Central memory CD4-positive, alpha-beta T cell (primary cell): ENCODE measurements at regions not wholly inside any gene's neighbourhood (a gene's known extent, or its start where the extent isn't known, plus 50 kb on each side); places are given as distances from the start of the nearest gene placed in this dataset.

Experiments
- DNase-seq: peaks from one replicate; pipeline ENCODE4 v3.0.0; 2022

DNA sequence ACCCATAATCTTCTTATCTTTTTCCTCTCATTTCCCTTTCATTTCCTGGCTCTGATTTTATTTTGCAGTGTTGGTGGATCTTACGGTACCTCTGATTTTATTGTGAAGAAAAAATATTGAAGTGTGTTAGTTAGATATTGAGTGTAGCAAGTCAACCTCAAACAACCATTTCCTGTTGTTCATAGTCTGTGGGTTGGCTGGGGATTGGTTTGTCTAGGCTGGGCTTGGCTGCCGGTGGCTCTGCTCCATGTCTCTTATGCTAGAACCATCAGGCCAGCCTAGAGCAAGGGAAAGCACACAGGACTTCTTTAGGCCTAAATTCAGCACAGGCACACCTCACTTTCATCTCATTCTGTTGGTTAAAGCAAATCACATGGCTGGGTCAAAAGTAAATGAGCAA is 383.1 kb upstream of the LCORL start:
- DNase-seq, result no peak

DNA sequence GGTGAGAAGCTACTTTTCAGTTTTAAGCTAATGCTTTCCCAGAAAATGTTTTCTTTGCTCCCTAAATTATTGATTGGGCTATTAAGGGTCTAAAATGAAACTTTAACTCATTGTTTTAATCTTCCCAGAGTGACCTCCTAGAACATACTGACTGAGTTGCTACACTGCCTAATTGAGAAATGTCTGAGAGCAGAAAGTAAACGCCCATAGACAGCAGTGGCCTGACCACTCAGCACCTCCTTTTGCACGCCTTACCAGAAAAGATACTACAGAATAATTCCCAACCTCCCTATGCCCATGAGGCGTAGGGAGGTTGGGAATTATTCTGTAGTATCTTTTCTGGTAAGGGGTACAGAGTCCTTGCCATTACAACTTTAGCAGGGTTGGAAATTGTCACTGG is 381.8 kb upstream of the LCORL start:
- DNase-seq, result no peak

DNA sequence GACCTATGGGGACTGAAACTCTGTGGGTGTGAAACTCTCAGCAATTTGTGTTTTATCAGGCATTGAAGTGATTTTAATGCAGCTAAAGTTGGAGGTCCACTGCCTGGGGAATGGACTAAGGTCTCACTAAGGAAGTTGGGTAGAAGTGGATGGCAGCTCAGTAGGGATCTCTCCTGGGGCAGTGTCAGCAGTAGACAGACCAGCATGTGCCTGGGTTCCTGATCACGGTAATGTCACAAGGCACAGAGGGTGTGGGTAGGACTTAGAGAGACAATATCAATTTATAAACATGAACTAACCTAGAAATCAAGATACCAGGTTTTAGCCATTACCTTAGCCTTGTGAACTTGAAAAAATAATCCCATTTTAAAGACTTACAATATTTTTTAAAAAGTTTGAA is 380.3 kb upstream of the LCORL start:
- DNase-seq, result no peak

DNA sequence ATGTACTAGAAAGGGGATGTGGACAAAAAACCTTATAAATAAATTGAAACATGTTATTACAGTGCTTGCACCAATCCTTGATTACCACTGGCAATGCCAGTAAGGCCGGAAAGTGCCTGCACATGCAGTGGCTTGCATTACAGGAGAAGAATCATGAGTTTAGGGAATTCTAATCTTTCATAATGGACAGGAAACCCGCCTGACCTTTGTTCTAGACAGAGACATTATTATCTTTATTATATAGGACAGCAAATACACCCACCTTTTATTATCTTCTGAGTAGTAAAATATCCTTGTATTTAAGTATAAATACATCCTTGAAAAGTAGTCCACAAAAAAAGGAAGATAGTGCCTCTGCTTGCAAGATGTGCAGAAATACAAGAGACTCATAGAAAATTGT is 379.9 kb upstream of the LCORL start:
- DNase-seq, result no peak

DNA sequence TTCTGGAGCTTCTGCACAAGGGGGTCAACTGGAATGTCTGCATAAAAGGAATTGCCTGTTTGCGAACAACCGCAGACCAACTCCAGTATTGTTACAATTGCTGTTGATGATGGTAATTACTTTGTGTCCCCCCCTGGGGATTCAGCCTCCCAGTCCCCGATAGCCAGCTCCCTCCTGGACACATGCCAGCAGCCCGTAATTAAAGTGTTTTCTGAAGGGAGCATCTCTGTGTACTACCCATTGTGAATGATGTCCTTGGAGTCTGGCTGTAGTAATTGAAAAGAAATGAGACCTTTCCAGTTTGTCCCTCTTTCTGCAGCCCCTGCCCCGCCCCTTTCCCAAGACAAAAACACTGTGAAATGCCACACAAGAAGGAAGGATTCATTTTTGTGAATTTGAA is 377.1 kb upstream of the LCORL start:
- DNase-seq, result no peak

DNA sequence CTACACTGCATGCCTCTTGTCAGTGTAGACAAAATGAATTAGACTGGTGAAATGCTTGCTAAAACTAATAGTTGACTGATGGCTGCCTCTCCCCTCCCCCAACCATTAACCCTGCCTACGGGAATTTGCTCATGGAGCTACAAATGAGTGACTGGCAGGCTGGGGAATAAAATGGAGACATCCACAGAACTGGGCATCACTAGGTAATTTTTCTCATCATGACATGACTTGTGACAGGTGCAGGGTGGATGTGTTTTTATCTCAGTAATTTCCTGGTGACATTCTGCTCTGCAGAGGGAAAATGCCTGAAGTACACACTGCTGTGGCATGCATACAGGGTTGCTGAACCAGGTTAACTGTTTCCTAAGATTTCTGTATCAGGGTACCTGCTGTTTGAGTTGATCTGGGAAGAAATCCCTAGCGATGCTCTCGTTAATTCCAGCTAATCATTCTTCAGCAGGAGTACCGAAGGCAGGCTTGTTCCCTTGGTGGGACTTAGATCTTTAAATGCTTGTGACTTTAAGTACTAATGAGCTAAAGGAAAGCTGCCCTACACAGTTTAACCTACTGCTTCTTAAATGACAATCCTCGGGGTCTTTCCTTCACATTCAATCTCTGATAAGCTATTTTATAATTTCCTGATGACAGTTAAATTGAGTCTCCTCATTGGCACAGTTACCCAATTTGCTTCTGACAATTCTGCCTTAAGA is 376.3 kb upstream of the LCORL start:
- no peak for DNase-seq

- DNase-seq, result no peak
Observed at GRCh38 chr4:18394656-18395055, 373.1 kb upstream of the LCORL start.

- DNase-seq, result no peak
Observed at GRCh38 chr4:18391354-18391728, 369.8 kb upstream of the LCORL start.

- DNase-seq, result no peak
Observed at GRCh38 chr4:18390655-18391353, 369.2 kb upstream of the LCORL start.

DNA sequence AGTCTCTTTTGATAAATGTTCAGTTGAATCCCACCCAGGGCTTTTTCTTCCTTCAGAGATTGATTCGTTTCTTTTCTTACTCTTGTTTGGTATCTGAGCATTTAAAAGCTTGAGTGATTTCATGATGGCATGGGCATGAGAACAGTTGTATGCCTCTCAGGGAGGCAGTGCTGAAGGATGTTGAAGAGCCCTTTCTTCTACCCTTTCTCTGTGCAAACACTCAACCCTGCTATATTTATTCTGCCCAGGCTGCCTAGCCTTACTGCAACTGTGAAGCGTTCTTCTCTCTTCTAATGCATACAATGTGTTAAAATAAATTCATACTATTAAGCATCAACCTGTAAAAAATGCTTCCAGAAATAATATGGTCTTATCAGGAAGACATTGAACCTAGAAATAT is 367.6 kb upstream of the LCORL start:
- no peak for DNase-seq

DNA sequence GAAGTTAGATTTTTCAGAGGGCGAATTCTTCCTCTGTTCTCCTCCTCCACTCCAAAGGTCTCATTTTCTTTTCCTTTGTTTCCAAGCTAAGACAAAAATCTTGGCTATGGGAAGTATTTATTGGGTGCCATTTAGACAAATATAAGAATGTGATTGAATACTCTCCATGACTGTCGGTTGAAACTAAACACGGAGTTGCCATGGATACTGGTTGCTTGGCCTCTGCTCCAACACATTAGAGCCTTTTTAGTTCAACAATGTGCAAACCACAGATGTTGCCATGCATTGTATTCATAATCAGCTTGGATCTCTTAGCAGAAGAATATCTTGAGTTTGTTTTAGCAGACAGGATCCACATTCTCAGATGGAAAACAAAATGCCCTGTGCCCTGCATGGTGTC is 366.5 kb upstream of the LCORL start:
- DNase-seq, result no peak

GRCh38 chr4:18381186-18381585 is 359.6 kb upstream of the LCORL start:
- no peak for DNase-seq

- no peak for DNase-seq
Observed at GRCh38 chr4:18369561-18369960, 348.0 kb upstream of the LCORL start.

GRCh38 chr4:18366892-18367291 is 345.3 kb upstream of the LCORL start:
- DNase-seq, result peak; percentile 0

- DNase-seq, result no peak
Observed at GRCh38 chr4:18366136-18366535, 344.6 kb upstream of the LCORL start.

DNA sequence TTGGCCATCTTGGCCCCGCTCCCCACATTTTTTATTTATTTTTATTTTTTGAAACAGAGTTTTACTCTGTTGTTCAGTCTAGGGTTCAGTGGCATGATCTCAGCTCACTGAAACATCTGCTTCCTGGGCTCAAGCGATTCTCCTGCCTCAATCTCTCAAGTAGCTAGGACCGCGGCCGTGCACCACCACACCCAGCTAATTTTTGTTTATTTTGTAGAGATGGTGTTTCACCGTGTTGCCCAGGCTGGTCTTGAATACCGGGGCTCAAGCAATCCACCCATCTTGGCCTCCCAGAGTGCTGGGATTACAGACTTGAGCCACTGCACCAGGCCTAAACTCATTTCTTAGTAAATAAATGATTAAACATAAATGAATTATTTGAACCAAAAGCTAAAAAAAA is 322.0 kb upstream of the LCORL start:
- DNase-seq, result no peak

- DNase-seq, result no peak
Observed at GRCh38 chr4:18342847-18343246, 321.3 kb upstream of the LCORL start.

- no peak for DNase-seq
Observed at GRCh38 chr4:18321956-18322530, 300.5 kb upstream of the LCORL start.

GRCh38 chr4:18319431-18319830 is 297.9 kb upstream of the LCORL start:
- no peak for DNase-seq

GRCh38 chr4:18318682-18319388 is 297.3 kb upstream of the LCORL start:
- no peak for DNase-seq

DNA sequence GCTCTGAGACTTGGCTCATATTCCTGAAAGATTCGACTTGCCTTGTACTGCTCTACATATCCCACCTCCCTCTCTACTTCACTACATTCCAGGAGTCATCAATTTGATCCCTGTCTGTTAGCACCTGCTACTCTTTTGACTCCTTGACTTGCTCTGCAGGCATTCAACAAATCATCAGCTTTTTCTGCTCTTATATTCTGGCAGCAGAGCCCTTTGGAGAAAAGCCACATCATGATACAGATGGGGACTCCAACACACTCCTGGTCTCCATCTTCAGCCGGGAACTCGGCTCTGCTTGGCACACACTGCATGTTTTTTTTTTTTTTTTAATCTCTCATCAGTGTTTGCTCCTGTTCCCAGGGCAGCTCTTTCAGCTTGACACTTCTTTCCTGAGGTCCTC is 293.2 kb upstream of the LCORL start:
- no peak for DNase-seq

GRCh38 chr4:18297684-18298083 is 276.1 kb upstream of the LCORL start:
- DNase-seq, result no peak

DNA sequence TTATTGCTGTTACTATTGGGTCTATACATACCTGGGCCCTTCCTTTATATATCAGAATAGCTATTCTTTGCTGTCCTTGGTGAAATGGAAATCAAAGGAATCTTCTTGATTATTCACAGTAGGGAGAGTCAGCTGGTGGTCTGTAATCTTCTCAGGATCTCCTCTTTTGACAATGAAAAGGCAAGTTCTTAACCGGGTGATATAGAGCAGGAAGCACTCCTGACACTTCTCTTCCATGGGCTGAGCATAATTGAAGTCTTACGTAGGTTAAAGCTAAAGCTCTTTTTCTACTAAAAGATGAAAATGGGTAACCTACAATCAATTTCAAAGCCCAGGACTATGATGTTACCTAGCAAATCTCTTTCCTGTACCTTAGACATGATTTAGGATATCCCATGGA is 274.9 kb upstream of the LCORL start:
- DNase-seq, result no peak

- DNase-seq, result no peak
Observed at GRCh38 chr4:18294846-18295245, 273.3 kb upstream of the LCORL start.
